GM12892 (cell line): ENCODE measurements at regions not wholly inside any gene's neighbourhood (a gene's known extent, or its start where the extent isn't known, plus 50 kb on each side); places are given as distances from the start of the nearest gene placed in this dataset.

Experiments used
- POLR2A ChIP-seq: IDR thresholded peaks from 2 replicates; pipeline ENCODE4 v1.6.1; 2011; ENCODE audit warnings: low read depth, low read length, control low read depth
- TAF1 ChIP-seq: IDR thresholded peaks from 2 replicates; pipeline ENCODE4 v1.6.1; 2011; ENCODE audit warnings: low read depth, mild to moderate bottlenecking, control low read depth, low read length, borderline replicate concordance

DNA sequence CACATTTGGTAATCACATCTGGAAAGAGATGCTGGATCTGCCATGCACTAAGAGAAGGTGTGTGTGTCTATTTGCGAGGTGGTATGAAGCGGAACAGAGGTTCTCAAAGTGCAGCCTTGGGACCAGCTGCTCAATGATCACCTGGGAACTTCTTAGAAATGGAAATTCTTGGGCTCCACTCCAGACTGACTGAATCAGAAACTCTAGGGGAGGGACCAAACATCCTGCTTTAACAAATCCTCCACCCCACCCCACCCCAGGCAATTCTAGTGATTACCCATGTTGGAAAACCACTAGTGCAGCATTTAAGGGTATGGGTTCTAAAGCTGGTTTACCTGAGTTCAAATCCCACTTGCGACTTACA, 143.9 kb upstream of the JUN start:
- TF ChIP-seq TAF1 (no peak), POLR2A (no peak)
